Neural cell (in vitro differentiated cells): ENCODE measurements at regions not wholly inside any gene's neighbourhood (a gene's known extent, or its start where the extent isn't known, plus 50 kb on each side); places are given as distances from the start of the nearest gene placed in this dataset.

ENCODE experiments used
- CTCF ChIP-seq: fragments of 450-650 bp; IDR thresholded peaks from 2 replicates; pipeline ENCODE4 v1.5.1; 2014; ENCODE audit warnings: antibody characterized with exemption, mild to moderate bottlenecking, moderate library complexity; ENCODE audit not compliant: poor library complexity, severe bottlenecking
- EP300 ChIP-seq: fragments of 450-650 bp; conservative IDR thresholded peaks from 2 replicates; pipeline ENCODE4 v1.6.1; 2014; ENCODE audit warnings: antibody characterized with exemption, mild to moderate bottlenecking, moderate library complexity; ENCODE audit not compliant: poor library complexity, severe bottlenecking
- EZH2 ChIP-seq: fragments of 200-600, 300-800 bp; shearing (Covaris generic), sonication (generic); IDR thresholded peaks from 2 replicates; pipeline ENCODE4 v1.6.1; 2014; ENCODE audit warnings: antibody characterized with exemption, low read length, borderline replicate concordance, mild to moderate bottlenecking; ENCODE audit not compliant: insufficient read depth, poor library complexity, severe bottlenecking
- TAF1 ChIP-seq: IDR thresholded peaks from 2 replicates; pipeline ENCODE4 v1.6.1; 2012; ENCODE audit warnings: low read depth

DNA sequence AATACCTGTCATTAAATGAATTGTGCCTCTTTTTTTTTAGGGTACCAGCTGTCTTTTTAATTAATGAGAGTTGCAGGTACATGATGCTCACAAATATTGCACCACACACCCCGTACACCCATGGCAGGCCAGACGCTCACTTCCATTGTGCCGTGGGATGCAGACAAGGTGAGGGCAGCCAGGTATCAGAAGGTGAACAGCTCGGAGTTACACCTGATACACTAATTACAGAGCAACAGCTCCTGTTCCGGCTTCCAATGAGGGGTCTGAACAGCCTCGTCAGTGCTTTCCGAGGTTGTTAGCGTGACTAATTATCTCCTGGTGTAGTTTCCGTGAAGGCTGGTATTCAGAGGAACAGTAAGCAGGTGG, 442.8 kb downstream of the ZNF516 start:
- TF ChIP-seq CTCF (no peak), TAF1 (no peak), EZH2 (no peak), EP300 (no peak)
